A549 (cell line): ENCODE measurements at regions not wholly inside any gene's neighbourhood (a gene's known extent, or its start where the extent isn't known, plus 50 kb on each side); places are given as distances from the start of the nearest gene placed in this dataset.

Experiments
- ATAC-seq, 2 experiments: fragments of 200-7000 bp in 1 of 2; fragments of >200 bp in 1 of 2; cut with Nextera tagmentation in 1 of 2; cut with Tn5 transposase in 1 of 2; 3 replicates each; pipeline versions ENCODE4 v1.8.0 to v1.9.1; 2018 to 2020; ENCODE audit warnings: mild to moderate bottlenecking in 1 of 2, moderate library complexity in 1 of 2
- CTCF ChIA-PET: fragments of 300-600 bp; sonication (Branson Sonifier 250); formaldehyde crosslinking; extraction: SDS; loops from one replicate; lab custom pipeline; 2021; ENCODE audit warnings: antibody characterized with exemption, inconsistent platforms; lab: Yijun Ruan, JAX
- POLR2A ChIA-PET: fragments of 350-600 bp; formaldehyde crosslinking; extraction: SDS; loops from one replicate; lab custom pipeline; 2021; ENCODE audit warnings: antibody characterized with exemption, inconsistent platforms; lab: Yijun Ruan, JAX
- DNase-seq, 2 experiments: peaks; one replicate each; pipeline versions ENCODE4 v3.0.0 to v3.0.0-alpha.2; 2011 to 2016; ENCODE audit warnings: low read depth in 1 of 2, low spot score in 1 of 2
- FAIRE-seq: peaks from 2 replicates; lab custom pipeline; 2011; peaks lifted over from hg19 to GRCh38; lab: Jason Lieb, UNC
- H3K27ac ChIP-seq, 2 experiments: fragments of >200 bp; sonication (Bioruptor Twin); formaldehyde crosslinking; 3 replicates each; pipeline ENCODE4 v1.5.1; 2016 to 2017
- H3K4me1 ChIP-seq: fragments of >200 bp; sonication (Bioruptor Twin); formaldehyde crosslinking; 3 replicates; pipeline ENCODE4 v1.6.1; 2016
- H3K4me2 ChIP-seq: fragments of >200 bp; sonication (Bioruptor Twin); formaldehyde crosslinking; 3 replicates; pipeline ENCODE4 v1.6.1; 2016
- H3K4me3 ChIP-seq: fragments of >200 bp; sonication (Bioruptor Twin); formaldehyde crosslinking; 3 replicates; pipeline ENCODE4 v1.5.1; 2016
- H3K9me3 ChIP-seq: fragments of >200 bp; sonication (Bioruptor Twin); formaldehyde crosslinking; 3 replicates; pipeline ENCODE4 v1.6.1; 2016
- ATOH8 ChIP-seq: fragments of 250-450 bp; sonication (Bioruptor Pico); IDR thresholded peaks from 2 replicates; pipeline ENCODE4 v1.5.0; 2020; ENCODE audit warnings: low read depth, mild to moderate bottlenecking, moderate library complexity
- BCL3 ChIP-seq: fragments of >200 bp; sonication (Bioruptor Twin); formaldehyde crosslinking; IDR thresholded peaks from 3 replicates; pipeline ENCODE4 v1.6.1; 2016
- CHD4 ChIP-seq: fragments of 200-600 bp; sonication (generic); IDR thresholded peaks from 2 replicates; pipeline ENCODE4 v1.6.1; 2016; ENCODE audit warnings: antibody characterized with exemption, mild to moderate bottlenecking, borderline replicate concordance
- EHF ChIP-seq: fragments of 250-450 bp; sonication (Bioruptor Pico); IDR thresholded peaks from 2 replicates; pipeline ENCODE4 v1.5.0; 2020; ENCODE audit warnings: mild to moderate bottlenecking
- EP300 ChIP-seq, 2 experiments: fragments of >200 bp; sonication (Bioruptor Twin); formaldehyde crosslinking; IDR thresholded peaks; 2 replicates in 1 of 2; 3 replicates in 1 of 2; pipeline ENCODE4 v1.6.1; 2016 to 2017
- ESRRA ChIP-seq: fragments of 150-350 bp; IDR thresholded peaks from 2 replicates; pipeline ENCODE4 v1.6.1; 2014; ENCODE audit warnings: mild to moderate bottlenecking, low read length, borderline replicate concordance
- FOSB ChIP-seq: fragments of 250-450 bp; sonication (Bioruptor Pico); IDR thresholded peaks from 2 replicates; pipeline ENCODE4 v1.5.0; 2020; ENCODE audit warnings: mild to moderate bottlenecking, moderate library complexity
- FOSL2 ChIP-seq, 2 experiments: fragments of 450-650 bp in 1 of 2; fragments of >200 bp in 1 of 2; sonication (Bioruptor Twin) in 1 of 2; formaldehyde crosslinking; IDR thresholded peaks; 2 replicates each; pipeline versions ENCODE4 v1.5.0 to v1.6.1; 2016 to 2020; ENCODE audit warnings: mild to moderate bottlenecking in 1 of 2, moderate library complexity in 1 of 2
- GATA3 ChIP-seq: IDR thresholded peaks from 2 replicates; pipeline ENCODE4 v1.6.1; 2012; ENCODE audit warnings: borderline replicate concordance
- HDAC2 ChIP-seq: fragments of 200-600 bp; sonication (generic); IDR thresholded peaks from 2 replicates; pipeline ENCODE4 v1.6.1; 2016
- NFE2L2 ChIP-seq: fragments of 150-350 bp; conservative IDR thresholded peaks from 2 replicates; pipeline ENCODE4 v1.6.1; 2014; ENCODE audit warnings: low read length
- NR3C1 ChIP-seq: fragments of >200 bp; sonication (Bioruptor Twin); formaldehyde crosslinking; IDR thresholded peaks from 3 replicates; pipeline ENCODE4 v1.6.1; 2017
- RNF2 ChIP-seq: fragments of 200-600 bp; sonication (generic); IDR thresholded peaks from 2 replicates; pipeline ENCODE4 v1.6.1; 2016; ENCODE audit warnings: low read depth, mild to moderate bottlenecking, antibody characterized with exemption, moderate library complexity, borderline replicate concordance
- TP53 ChIP-seq: fragments of 250-450 bp; sonication (Bioruptor Pico); IDR thresholded peaks from 2 replicates; pipeline ENCODE4 v1.5.0; 2021; ENCODE audit warnings: mild to moderate bottlenecking, moderate library complexity
- ZFP36 ChIP-seq: fragments of 450-650 bp; IDR thresholded peaks from 2 replicates; pipeline ENCODE4 v1.6.1; 2014; ENCODE audit warnings: borderline replicate concordance; ENCODE audit not compliant: partially characterized antibody
- WGBS: methylation state at CpG from one replicate; pipeline ENCODE4 v1.1.6; 2017; ENCODE audit errors: missing lambda C conversion rate; 5-methylcytosine and 5-hydroxymethylcytosine counted together

- POLR2A ChIA-PET = no interaction called here
- no peaks in the 10 kb centered on the region for H3K9me3 ChIP-seq
- H3K4me1 ChIP-seq = no peaks in the 10 kb centered on the region
- no peak overlapping the region for H3K4me3 ChIP-seq
- no peak for ATAC-seq
- no peak for FAIRE-seq
- H3K27ac ChIP-seq = no peak overlapping the region
- no peak for TF ChIP-seq CHD4
- TF ChIP-seq ZFP36 = no peak
- no peak for TF ChIP-seq ESRRA
- TF ChIP-seq GATA3 = no peak
- TF ChIP-seq RNF2 = no peak
- no peak for TF ChIP-seq FOSB (CRISPR knock-in tag)
- no peak for TF ChIP-seq BCL3
- TF ChIP-seq ATOH8 (CRISPR knock-in tag) = no peak
- no peak for TF ChIP-seq FOSL2 (IDR thresholded peaks at IDR 0.05)
- TF ChIP-seq FOSL2 (CRISPR knock-in tag; IDR thresholded peaks at IDR 0.05) = no peak
- no peak for TF ChIP-seq EP300 (IDR thresholded peaks at IDR 0.05)
- TF ChIP-seq, all 56 proteins: peak for 0
- no peak for DNase-seq
- WGBS = 68% methylated on average over 3 of the region's 3 CpGs
- no peak overlapping the region for H3K4me2 ChIP-seq
- CTCF ChIA-PET = no interaction called here
These were observed 63.2 kb upstream of the RFX8 start for GRCh38 chr2:101538076-101538475.

GRCh38 chr2:101534149-101534611 is 59.3 kb upstream of the RFX8 start:
- Histone ChIP-seq H3K4me1 (no peaks in the 10 kb centered on the region), H3K9me3 (no peaks in the 10 kb centered on the region), H3K4me3 (no peak overlapping the region), H3K4me2 (no peak overlapping the region), H3K27ac (no peak overlapping the region)
- 80% methylated on average over 9 of the region's 9 CpGs for WGBS
- ATAC-seq (no peak), FAIRE-seq (no peak), DNase-seq (no peak)
- ChIA-PET POLR2A (no interaction called here), CTCF (interaction anchor here (0.6 to 1.2 kb wide), 2 partner anchors 226 to 233 kb away, joined by 3 read pairs; no protein-coding TSS in a partner anchor)
- TF ChIP-seq CHD4 (no peak), TP53 (no peak), NFE2L2 (no peak)
- TF ChIP-seq, all 56 proteins: peak for 0

- POLR2A ChIA-PET = no interaction called here
These were observed 58.7 kb upstream of the RFX8 start for GRCh38 chr2:101533561-101534148.

More at GRCh38 chr2:101533561-101534148, 58.7 kb upstream of the RFX8 start:
- no peak overlapping the region for H3K4me3 ChIP-seq
- no peak overlapping the region for H3K27ac ChIP-seq
- H3K9me3 ChIP-seq = no peaks in the 10 kb centered on the region
- no peak for ATAC-seq
- TF ChIP-seq ATOH8 (CRISPR knock-in tag) = no peak
- no peak for TF ChIP-seq EHF
- no peak for TF ChIP-seq HDAC2
- no peak for TF ChIP-seq BCL3
- no peak for TF ChIP-seq NR3C1
- 79% methylated on average over 10 of the region's 10 CpGs for WGBS
- CTCF ChIA-PET = interaction anchor here (1.2 kb wide), 1 partner anchor 234 kb away, joined by 3 read pairs; no protein-coding TSS in a partner anchor
- H3K4me2 ChIP-seq = no peak overlapping the region
- DNase-seq = no peak
- no peaks in the 10 kb centered on the region for H3K4me1 ChIP-seq
- no peak for FAIRE-seq
